ELR (cell line): ENCODE measurements at regions not wholly inside any gene's neighbourhood (a gene's known extent, or its start where the extent isn't known, plus 50 kb on each side); places are given as distances from the start of the nearest gene placed in this dataset.

ENCODE experiments used
- DNase-seq: peaks from one replicate; pipeline ENCODE4 v3.0.0-alpha.2; 2015; ENCODE audit warnings: low read depth

DNA sequence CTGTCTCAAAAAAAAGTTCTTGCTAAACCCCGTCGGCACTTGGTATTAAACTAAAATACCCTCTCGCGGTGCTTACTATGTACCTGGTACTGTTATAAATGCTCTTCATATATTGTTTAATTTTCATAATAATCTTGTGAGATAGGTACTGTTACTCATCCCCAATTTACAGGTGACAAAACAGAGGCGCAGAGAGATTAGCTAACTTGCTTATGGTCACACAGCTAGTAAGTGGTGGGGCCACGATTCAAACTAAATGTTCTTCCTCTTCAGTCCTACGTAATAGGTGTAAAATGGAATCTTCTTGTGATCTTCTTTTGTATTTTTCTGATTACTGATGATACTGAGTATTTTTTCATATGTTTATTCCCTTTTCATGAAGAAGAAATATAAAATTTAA is 51.3 kb downstream of the TET3 start:
- DNase-seq = no peak

DNA sequence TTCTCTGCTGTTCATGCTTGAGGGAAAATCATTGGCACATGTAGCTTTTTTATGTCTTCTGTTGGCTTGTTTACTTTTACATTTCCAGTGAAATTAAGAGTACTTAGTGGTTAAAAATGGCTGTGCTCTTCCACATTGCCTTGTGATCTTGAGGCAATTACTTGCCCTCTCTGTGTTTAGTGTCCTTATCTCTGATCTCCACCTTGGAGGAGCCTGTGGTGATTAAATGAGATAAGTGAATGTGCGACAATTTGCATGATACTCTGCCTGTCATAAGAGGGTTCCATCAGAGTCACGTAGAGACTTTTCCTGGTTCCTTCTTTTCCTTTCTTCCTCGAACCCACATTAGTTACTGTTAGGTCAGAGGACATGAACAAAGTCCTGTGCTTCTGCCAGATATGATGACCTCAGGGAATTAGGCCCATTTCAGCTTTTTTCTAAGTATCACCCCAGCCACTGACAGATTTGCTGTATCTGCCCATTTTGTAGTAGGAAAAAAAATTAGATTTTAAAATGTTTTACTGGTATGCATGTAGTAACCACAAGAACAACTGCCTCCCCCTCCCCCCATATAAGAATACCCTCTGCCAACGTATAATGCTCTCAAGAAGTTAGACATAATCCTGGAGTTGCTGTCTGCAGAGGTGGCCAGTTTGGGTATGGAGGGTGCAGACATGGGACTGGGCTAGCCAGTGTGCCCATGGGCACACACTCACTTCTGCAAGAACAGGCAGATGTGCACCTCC is 51.9 kb downstream of the TET3 start:
- no peak for DNase-seq

DNA sequence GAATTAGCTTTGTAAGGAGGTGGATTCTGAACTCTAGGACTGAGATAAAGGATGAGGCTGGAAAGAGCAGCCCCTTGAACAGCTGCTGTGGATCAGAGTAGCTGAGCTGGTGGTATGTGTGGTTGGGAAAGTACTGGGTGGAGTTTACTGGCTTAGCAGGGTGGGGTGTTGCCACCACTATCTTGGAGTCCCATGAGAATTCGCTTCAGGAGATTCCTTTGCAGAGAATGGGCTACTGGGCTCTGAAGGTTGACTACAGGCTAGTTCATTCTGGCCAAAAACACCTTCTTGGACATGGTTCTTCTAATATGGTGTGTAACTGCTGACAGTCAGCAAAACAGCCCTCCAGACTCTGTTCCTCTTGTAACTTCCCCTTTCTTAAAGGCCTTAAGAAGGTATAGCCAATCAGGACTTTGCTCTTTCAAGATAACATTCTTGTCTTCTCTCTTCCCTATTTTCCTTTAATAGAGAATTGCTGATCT is 52.7 kb downstream of the TET3 start:
- no peak for DNase-seq

DNA sequence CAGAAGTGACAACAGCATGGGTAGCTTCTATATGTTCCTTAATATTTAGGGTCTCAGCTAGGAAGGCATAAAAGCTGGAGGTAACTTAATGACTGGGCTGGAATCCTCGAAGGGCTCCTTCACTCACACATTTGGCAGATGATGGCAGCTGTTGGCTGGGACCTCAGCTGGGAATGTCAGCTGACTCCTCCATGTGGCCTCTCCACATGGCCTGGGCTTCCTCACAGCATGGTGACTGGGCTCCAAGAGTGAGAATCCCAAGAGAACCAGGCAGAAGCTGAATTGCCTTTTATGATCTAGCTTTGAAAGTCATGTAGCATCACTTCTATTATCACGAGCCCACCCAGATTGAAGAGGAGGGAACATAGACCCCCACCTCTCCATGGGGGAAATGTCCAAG is 54.9 kb downstream of the TET3 start:
- DNase-seq = no peak

DNA sequence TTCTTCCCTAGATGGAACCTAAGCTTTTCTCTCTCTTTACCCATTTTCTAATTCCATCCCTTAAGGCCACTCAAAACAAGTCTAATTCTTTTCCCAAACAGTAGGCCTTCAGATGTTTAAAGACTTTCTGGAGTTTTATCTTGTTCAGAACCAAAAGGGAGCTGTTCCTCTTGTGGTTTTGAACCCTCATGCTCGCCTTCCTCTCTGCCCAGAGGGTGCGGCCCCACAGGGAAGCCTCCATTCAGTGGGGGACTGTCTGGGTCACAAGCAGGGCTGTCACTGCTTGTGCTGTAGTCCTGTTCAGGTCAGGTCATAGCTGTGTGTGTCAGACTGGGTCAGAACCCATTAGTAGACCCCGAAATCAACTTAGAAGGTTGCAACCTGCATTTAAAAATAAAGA is 56.5 kb downstream of the TET3 start:
- DNase-seq = no peak

DNA sequence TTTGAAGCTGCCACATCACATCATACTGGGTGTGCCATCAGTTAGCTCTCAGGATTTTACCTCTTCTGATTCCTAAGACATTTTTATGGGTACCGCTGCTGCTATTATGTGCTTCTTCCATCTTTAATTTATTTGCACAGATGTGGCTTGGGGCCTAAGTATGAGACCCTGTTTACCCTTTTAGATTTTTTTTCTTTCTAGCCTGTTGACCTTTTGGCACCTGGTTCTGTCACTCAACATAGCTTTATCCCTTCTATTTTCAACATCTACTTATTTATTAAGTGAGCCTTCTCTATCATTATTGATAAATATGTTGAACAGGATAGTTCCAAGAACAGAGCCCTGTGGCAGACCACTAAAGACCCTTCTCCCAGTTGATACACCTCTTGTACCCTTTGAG is 57.0 kb downstream of the TET3 start:
- DNase-seq = no peak

DNA sequence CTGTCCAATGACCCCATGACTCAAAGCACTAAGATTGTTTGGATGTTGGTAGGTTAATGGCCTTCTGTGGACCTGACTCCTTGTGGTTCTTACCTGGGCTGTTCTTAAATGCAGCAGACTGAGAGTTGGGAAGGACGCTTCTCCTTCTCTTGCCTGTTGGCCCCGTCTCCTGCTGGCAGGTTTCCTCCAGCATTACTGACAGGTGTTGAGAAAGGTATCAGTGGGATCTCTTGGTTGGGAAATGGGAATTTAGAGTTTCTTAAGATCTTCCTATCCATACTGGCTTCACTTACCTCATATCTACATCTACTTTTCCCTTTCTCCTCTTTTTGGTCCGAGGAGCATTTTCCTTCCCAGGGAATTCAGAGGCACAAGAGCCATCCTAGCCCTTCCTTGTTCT is 57.9 kb downstream of the TET3 start:
- no peak for DNase-seq

DNA sequence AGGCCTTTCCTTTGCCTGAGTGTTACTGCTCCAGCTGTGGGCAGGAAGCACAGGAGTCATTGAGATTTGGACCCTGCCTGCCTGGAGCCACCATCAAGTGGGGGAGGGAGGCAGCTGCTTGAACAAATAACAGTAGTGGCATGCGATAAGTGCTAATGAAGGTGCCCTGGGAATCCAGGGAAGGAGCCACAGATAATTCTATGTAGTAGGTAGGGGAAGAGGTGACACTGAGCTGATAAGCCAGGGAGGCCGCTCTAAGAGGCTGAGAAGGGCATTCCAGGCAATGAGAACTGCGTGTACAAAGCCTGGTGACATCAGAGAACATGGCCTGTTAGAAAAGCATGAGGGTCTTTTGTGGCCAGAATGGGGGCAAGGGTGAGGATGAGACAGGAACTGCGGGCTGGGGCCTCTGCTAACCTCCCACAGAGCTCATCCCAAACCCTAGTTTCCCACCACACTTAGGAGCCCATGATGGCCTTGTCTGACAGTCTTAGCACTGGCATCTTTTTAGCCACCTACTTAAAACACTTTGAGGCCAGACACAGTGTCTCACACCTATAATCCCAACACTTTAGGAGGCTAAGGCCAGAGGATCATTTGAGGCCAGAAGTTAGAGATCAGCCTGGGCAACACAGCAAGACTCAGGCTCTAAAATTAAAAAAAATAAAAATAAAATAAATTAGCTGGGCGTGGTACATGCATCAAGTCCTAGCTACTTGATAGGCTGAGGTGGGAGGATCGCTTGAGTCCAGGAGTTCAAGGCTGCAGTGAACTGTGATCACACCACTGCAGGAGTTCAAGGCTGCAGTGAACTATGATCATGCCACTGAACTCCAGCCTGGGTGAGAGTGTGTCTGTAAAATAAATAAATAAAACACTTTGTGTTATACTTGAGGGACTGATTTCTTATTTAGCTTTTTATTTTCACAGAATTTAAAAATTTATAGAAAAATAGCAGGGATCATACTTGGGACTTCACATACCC is 58.9 kb downstream of the TET3 start:
- DNase-seq = no peak

DNA sequence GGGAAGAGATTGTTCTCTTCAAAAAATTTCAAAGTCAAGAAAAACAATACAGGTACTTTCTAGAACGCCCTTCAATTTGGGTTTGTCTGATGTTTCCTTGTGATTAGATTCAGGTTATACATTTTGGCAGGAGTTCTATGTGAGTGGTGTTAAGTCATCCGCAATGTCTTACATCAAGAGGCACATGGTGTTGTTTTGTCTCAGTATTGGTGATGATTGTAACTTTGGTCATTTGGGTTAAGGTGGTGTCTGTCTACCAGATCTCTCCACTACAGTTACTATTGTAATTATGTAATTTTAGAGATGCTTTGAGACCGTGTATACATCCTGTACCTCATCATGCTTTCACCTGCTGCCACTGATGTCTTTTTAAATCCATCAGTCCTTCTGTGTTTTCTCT is 60.3 kb downstream of the TET3 start:
- DNase-seq = no peak

DNA sequence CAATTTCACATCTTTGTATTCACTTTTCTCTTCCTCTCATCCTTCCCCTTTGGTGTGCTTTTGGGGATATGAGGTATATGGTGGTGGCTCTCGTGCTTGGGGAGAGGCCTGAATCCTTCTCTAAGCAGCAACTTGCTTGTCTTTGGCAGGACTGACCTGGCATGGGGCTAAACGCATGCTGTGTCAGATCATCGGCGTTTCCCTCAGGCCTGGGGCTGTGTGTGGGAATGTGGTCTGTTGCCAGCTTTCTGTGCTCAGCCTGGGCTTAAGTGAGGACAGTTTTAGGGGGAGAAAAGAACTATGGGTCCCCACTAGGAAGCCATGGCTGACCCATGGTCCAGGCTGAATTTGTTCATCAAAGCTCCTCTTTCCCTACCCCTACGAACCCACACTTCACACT is 60.7 kb downstream of the TET3 start:
- DNase-seq = peak; percentile 35

DNA sequence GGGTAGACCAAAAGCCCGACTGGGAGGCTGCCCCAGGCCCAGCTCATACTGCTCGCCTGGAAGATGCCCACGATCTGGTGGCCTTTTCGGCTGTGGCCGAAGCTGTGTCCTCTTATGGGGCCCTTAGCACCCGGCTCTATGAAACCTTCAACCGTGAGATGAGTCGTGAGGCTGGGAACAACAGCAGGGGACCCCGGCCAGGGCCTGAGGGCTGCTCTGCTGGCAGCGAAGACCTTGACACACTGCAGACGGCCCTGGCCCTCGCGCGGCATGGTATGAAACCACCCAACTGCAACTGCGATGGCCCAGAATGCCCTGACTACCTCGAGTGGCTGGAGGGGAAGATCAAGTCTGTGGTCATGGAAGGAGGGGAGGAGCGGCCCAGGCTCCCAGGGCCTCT is 61.7 kb downstream of the TET3 start:
- DNase-seq = no peak

DNA sequence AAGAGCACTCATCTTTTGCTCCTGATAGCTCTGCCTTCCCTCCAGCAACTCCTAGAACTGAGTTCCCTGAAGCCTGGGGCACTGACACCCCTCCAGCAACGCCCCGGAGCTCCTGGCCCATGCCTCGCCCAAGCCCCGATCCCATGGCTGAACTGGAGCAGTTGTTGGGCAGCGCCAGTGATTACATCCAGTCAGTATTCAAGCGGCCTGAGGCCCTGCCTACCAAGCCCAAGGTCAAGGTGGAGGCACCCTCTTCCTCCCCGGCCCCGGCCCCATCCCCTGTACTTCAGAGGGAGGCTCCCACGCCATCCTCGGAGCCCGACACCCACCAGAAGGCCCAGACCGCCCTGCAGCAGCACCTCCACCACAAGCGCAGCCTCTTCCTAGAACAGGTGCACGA is 62.4 kb downstream of the TET3 start:
- no peak for DNase-seq

DNA sequence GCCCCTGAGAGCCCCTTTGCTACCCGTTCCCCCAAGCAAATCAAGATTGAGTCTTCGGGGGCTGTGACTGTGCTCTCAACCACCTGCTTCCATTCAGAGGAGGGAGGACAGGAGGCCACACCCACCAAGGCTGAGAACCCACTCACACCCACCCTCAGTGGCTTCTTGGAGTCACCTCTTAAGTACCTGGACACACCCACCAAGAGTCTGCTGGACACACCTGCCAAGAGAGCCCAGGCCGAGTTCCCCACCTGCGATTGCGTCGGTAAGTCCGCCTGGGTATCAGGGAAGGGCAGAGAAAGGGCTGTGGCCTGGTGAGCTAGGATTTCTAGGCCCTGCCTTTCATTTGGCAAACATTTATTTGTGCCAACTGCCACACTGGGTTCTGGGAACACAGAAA is 63.4 kb downstream of the TET3 start:
- DNase-seq = no peak

DNA sequence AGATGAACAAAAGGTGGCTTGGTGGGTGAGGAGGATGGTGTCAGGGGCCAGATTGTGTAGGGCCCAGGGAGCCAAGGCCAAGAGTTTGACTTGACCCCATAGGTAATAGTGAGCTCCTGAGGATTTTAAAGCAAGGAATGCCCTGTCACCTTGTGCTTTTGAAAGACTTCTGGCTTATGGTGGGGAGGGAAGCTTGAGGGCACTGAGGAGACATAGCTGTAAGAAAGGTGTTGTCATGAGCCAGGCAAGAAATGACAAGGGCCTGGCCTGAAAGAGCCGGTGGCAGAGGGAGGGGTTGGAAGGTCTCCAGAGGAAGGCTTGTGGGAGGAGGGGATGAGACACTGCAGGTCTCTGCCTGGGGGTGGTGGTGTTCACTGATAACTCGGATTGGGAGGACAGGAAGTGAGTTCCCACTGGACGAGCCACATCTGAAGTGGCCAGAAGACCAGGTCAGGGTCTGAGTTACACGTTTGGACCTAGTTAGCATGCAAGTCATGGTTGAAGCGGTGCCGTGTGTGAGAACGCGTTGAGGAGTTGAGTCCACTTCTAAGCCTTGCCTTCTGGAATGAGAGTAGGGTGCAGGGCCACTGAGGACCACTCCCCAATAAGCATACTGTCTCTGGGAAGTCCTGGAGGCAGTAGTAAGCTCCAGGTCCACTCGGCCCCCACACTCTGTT is 64.3 kb downstream of the TET3 start:
- no peak for DNase-seq

DNA sequence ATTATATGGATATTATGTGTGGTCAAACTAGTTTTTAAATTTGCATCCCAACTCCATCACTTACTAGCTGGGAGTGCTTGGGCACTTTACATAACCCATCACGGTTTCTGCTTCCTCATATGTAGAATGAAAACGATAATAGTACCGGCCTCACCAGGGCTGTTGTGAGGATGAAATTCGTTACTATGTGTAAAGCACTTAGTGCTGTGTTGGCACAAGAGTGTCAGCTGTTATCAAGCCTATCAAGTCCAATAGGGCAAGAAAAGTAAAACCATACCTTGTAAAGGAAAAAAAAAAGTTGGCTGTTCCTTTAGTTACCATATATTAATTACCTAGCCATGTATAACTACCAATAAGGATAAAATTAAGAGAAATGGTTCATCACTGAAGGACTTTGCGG is 65.4 kb downstream of the TET3 start:
- DNase-seq = no peak

DNA sequence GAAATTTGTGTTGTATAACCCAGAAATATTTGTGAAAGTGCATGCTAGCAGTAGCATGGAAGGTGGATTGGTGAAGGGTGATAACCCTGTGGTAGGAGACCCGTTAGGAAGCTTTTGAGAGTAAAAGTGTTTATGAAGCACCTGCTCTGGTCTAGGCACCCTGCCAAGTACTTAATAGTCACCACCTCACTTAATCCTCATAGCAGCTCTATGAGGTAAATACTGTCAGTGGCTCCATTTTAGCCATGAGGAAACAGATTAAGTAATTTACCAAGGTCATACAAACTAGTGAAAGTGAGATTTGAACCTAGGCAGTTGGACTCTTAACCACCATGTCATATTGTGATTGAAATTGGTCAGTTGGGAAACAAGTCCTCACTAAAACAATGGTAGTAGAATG is 66.8 kb downstream of the TET3 start:
- DNase-seq = no peak

DNA sequence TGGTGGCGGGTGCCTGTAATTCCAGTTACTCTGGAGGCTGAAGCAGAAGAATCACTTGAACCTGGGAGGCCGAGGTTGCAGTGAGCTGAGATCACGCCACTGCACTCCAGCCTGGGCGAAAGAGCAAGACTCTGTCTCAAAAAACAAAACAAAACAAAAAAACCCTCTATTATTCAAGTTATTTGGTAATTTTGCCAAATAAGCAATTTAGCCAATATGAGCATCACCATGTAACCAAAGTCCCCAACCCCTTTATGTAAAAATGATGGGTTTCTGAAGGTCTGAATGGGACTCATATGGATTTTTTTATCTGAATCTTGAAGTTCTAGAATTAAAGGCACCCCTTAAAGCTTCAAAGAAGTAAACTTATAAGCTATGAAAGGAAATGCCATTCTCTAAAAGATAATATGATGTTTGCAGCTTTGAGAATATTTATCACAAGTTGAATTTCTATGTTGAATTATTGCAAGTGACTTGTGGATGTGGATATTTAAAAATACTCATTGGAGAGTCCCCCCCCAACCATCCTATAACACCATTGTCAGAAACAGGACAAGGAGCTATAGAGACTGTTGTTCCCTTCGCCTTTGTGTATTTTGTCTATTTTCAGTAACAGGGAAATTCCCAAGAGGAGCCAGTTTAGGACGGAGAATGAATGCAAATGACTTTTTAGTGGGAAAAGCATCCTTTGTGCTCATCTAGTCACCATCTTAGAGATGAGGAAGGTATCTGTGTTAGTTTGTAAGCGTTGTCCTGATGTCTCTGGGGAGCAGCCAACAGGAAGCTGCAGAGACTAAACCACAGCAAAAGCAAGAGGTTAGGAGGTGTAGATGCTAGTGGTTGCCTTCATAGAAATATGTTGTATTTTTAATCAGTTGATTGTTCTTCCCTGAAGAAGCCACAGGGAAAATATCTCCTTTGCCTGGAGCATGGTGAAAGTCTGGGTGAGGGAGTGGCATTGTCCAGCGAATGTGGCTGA is 68.3 kb downstream of the TET3 start:
- no peak for DNase-seq

DNA sequence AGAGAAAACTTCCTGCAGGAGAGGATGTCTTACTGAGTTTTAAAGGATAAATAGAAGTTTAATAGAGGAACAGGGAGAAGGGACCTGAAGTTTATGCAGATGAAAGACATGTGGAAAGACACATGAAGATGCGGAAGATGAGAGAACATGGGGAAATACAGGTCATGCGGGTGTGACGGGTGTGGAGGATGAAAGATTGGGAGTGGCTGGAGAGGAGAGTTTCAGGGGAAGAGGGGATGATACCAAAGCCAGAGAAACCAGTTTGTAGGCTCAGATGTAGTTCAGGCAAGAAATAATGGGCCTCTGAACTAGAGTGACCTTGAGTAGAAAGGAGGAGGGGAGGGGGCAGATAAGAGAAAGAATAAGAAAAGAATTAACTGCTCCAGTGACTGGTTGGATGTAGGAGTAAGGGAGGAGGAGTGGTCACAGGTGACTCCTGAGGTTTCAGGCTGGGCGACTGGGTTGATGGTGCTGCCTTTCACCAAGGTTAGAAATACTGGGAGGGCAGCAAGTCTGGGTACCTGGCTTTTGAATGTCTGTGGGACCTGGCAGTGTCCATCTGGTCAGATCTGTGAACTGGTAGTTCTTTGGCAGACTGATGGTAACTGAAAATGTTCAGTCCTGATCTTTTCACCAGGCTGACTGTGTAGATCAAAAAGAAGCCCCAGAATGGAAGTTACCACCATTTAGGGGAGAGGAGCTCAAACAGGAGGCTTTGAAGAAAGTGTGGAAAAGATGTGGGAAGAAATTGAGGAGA is 69.4 kb downstream of the TET3 start:
- DNase-seq = no peak

DNA sequence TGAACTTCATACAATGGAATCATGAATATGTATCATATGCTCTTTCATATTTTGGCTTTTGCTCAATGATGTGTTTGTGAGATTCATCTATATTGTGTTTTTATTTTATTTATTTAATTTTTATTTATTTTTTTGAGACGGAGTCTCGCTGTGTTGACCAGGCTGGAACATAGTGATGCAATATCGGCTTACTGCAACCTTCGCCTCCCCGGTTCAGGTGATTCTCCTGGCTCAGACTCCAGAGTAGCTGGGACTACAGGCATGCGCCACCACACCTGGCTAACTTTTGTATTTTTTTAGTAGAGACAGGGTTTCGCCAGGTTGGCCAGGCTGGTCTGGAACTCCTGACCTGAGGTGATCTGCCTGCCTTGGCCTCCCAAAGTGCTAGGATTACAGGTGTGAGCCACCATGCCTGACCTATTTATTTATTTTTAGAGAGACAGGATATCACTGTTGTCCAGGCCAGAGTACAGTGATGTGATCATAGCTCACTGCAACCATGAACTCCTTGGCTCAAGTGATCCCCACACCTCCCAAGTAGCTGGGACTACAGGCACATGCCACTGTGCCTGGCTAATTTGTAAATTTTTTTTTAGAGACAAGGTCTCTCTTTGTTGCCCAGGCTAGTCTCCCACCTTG is 74.5 kb downstream of the TET3 start:
- DNase-seq = no peak

DNA sequence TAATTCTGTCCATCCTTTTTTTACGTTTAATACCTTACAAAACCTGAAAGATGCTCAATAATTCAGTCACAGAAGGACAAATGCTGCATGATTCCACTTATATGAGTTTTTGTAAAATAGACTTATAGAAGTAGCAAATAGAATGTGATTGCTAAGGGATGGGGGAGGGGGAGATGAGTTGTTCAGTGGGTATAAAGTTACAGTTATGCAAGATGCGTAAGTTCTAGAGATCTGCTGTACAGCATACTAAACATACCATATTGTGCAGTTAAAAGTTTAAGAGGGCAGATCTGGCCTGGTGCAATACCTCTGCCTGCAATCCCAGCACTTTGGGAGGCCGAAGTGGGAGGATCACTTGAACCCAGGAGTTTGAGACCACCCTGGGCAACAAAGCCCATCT is 78.8 kb downstream of the TET3 start:
- no peak for DNase-seq
